ENCODE measurements at regions not wholly inside any gene's neighbourhood (a gene's known extent, or its start where the extent isn't known, plus 50 kb on each side); places are given as distances from the start of the nearest gene placed in this dataset.
"Not testable (repeated sequence)": the region's sequence is repeated elsewhere in the genome, so short reads cannot be mapped to it uniquely, and the experiment has no call there.

DNA sequence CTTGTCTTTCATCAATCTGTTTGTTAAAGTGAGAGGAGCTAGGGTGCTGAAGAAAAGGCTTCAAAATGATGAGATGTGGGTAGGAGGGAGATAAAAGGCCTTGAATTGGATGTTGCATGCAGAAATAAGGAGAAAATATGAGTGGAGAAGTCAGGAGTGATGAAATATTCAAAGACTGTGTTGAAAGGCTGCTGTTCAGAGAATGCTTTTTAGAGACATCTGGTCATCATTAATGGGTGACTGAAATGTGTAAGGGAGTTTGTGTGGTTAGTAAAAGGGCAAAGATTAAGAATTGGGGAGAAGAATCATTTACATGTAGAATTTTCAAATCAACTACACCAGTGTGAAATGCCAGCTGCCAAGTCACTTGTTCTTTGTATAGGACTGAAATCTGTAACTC is 383.9 kb downstream of the MAT2B start:
- Histone ChIP-seq H3K27me3 (ENCODE audit: control insufficient read depth, insufficient read depth, low read length) (no peaks in the 10 kb centered on the region), H3K9me3 (ENCODE audit: control insufficient read depth, low read depth, low read length) (no peaks in the 10 kb centered on the region)

DNA sequence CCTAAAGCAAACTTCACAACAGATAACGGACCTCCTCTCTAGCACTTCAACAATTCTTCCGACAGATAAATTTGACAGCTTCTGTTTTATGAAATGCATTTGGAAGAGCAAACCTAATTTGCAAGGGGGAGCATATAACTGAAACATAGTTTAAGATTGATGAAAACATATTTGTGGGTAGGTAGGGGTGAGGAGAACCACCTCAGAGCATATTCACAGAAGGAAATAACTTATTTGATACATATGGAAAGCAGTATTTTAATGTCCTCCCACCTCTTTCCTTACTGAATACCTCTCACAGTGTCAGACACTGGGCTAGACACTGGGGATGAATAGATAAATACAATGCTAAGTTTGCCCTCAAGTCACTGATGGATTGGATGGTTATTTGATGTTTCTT is 384.8 kb downstream of the MAT2B start:
- H3K4me1 ChIP-seq (ENCODE audit: control insufficient read depth, low read depth, low read length), result peaks cover 23% of the 10 kb centered on the region
- no peaks in the 10 kb centered on the region for H3K36me3 ChIP-seq (ENCODE audit: control insufficient read depth, low read depth, low read length)
- H3K27me3 ChIP-seq (ENCODE audit: control insufficient read depth, insufficient read depth, low read length), result no peaks in the 10 kb centered on the region
- H3K27ac ChIP-seq (ENCODE audit: low read length), result no peak overlapping the region
- no peaks in the 10 kb centered on the region for H3K9me3 ChIP-seq (ENCODE audit: control insufficient read depth, low read depth, low read length)
- H3K9ac ChIP-seq (ENCODE audit: low read length), result no peak overlapping the region
- H3K4me3 ChIP-seq (ENCODE audit: low read length), result no peak overlapping the region

More for the DNA sequence above, 383.9 kb downstream of the MAT2B start:
- peaks cover 28% of the 10 kb centered on the region for H3K4me1 ChIP-seq (ENCODE audit: control insufficient read depth, low read depth, low read length)
- no peak overlapping the region for H3K9ac ChIP-seq (ENCODE audit: low read length)
- H3K27ac ChIP-seq (ENCODE audit: low read length), result no peak overlapping the region
- H3K36me3 ChIP-seq (ENCODE audit: control insufficient read depth, low read depth, low read length), result no peaks in the 10 kb centered on the region
- no peak overlapping the region for H3K4me3 ChIP-seq (ENCODE audit: low read length)

DNA sequence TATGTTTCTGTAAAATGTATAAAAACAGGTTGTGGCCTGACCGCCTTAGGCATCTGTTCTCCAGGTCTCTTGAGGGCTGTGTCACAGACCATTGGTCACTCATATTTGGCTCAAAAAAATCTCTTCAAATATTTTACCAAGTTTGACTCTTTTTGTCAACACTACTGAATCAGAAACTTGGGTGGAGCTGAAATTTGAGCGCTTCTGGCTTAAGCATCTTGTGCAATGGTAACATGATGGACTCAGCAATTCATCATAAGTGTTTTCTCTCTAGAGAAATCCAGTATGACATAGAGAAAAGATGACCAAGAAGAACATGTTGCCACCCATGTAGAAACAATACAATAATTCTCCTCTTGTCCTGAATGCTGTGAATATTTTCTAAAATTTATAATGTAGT is 387.9 kb downstream of the MAT2B start:
- no peaks in the 10 kb centered on the region for H3K27me3 ChIP-seq (ENCODE audit: control insufficient read depth, insufficient read depth, low read length)
- no peaks in the 10 kb centered on the region for H3K9me3 ChIP-seq (ENCODE audit: control insufficient read depth, low read depth, low read length)
- H3K4me3 ChIP-seq (ENCODE audit: low read length), result no peak overlapping the region
- H3K9ac ChIP-seq (ENCODE audit: low read length), result no peak overlapping the region
- H3K27ac ChIP-seq (ENCODE audit: low read length), result no peak overlapping the region
- peaks cover 21% of the 10 kb centered on the region for H3K4me1 ChIP-seq (ENCODE audit: control insufficient read depth, low read depth, low read length)
- H3K36me3 ChIP-seq (ENCODE audit: control insufficient read depth, low read depth, low read length), result no peaks in the 10 kb centered on the region

DNA sequence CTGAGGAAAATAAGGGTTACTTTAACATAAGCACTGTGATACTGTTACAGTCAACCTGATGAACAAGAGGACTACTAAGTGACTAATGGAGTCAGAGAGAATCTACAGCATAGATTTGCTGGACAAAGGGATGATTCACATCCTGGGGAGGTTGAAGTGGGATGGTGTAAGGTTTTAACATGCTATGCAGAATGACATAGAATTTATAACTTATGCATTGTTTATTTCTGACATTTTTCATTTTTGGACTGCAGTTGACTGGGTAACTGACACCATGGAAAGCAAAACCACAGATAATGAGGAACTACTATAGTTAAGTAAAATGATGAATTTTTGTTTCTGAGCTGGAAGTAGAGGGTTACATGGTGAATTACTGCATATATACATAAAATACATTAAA is 389.2 kb downstream of the MAT2B start:
- no peak overlapping the region for H3K9ac ChIP-seq (ENCODE audit: low read length)
- H3K4me3 ChIP-seq (ENCODE audit: low read length), result no peak overlapping the region
- H3K36me3 ChIP-seq (ENCODE audit: control insufficient read depth, low read depth, low read length), result no peaks in the 10 kb centered on the region
- H3K4me1 ChIP-seq (ENCODE audit: control insufficient read depth, low read depth, low read length), result peaks cover 21% of the 10 kb centered on the region
- H3K27me3 ChIP-seq (ENCODE audit: control insufficient read depth, insufficient read depth, low read length), result no peaks in the 10 kb centered on the region
- no peak overlapping the region for H3K27ac ChIP-seq (ENCODE audit: low read length)
- H3K9me3 ChIP-seq (ENCODE audit: control insufficient read depth, low read depth, low read length), result no peaks in the 10 kb centered on the region

DNA sequence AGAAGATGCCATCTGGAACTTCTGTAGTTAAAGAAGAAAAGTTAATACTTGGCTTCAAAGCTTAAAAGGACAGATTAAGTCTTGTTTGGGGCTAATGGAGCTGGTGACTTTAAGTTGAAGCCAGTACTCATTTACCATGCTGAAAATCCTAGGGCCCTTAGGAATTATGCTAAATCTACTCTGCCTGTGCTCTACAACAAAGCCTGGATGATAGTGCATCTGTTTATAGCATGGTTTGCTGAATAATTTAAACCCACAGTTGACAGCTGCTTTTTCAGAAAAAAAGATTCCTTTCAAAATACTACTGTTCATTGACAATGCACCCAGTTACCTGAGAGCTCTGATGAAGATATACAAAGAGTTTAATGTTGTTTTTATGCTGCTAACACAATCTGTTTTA is 393.5 kb downstream of the MAT2B start:
- no peak overlapping the region for H3K27ac ChIP-seq (ENCODE audit: low read length)
- H3K4me3 ChIP-seq (ENCODE audit: low read length), result no peak overlapping the region
- no peaks in the 10 kb centered on the region for H3K27me3 ChIP-seq (ENCODE audit: control insufficient read depth, insufficient read depth, low read length)
- no peak overlapping the region for H3K9ac ChIP-seq (ENCODE audit: low read length)
- H3K4me1 ChIP-seq (ENCODE audit: control insufficient read depth, low read depth, low read length), result no peaks in the 10 kb centered on the region
- no peaks in the 10 kb centered on the region for H3K36me3 ChIP-seq (ENCODE audit: control insufficient read depth, low read depth, low read length)
- no peaks in the 10 kb centered on the region for H3K9me3 ChIP-seq (ENCODE audit: control insufficient read depth, low read depth, low read length)

DNA sequence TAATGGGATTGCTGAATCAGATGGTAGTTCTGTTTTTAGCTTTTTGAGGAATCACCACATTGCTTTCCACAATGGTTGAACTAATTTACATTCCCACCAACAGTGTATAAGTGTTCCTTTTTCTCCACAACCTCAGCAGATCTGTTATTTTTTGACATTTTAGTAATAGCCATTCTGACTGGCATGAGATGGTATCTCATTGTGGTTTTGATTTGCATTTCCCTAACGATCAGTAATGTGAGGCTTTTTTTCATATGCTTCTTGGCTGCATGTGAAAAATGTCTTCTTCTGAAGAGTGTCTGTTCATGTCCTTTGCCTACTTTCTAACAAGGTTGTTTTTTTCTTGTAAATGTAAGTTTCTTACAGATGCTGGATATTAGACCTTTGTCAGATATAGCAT is 402.4 kb downstream of the MAT2B start:
- not testable (repeated sequence) for H3K4me3 ChIP-seq (ENCODE audit: low read length); H3K27me3 ChIP-seq (ENCODE audit: control insufficient read depth, insufficient read depth, low read length); H3K36me3 ChIP-seq (ENCODE audit: control insufficient read depth, low read depth, low read length); H3K9ac ChIP-seq (ENCODE audit: low read length); H3K9me3 ChIP-seq (ENCODE audit: control insufficient read depth, low read depth, low read length); H3K27ac ChIP-seq (ENCODE audit: low read length); H3K4me1 ChIP-seq (ENCODE audit: control insufficient read depth, low read depth, low read length)

DNA sequence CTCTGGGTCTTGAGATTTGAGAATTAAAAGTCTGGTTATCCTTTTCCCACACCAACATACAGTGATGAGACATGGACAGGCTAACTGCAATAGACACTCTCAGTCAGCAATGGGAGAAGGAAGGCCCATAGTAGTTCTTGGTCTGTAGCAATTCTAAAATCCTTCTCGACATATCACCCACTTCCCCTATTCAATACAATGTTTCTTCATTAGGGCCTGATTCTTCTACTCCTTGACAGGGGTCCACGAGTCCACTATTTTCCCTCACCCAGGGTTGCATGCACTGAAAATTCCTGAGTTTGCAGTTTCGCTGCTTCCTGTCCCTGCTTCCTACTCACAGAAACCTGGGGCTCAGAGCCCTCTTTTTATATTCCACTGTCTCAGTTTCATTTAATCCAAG is 402.8 kb downstream of the MAT2B start:
- Histone ChIP-seq H3K27me3 (ENCODE audit: control insufficient read depth, insufficient read depth, low read length) (no peaks in the 10 kb centered on the region), H3K9me3 (ENCODE audit: control insufficient read depth, low read depth, low read length) (no peaks in the 10 kb centered on the region), H3K36me3 (ENCODE audit: control insufficient read depth, low read depth, low read length) (no peaks in the 10 kb centered on the region), H3K4me1 (ENCODE audit: control insufficient read depth, low read depth, low read length) (no peaks in the 10 kb centered on the region), H3K27ac (ENCODE audit: low read length) (no peak overlapping the region), H3K4me3 (ENCODE audit: low read length) (no peak overlapping the region), H3K9ac (ENCODE audit: low read length) (no peak overlapping the region)

- Histone ChIP-seq H3K9ac (ENCODE audit: low read length) (no peak overlapping the region), H3K27me3 (ENCODE audit: control insufficient read depth, insufficient read depth, low read length) (no peaks in the 10 kb centered on the region), H3K9me3 (ENCODE audit: control insufficient read depth, low read depth, low read length) (no peaks in the 10 kb centered on the region), H3K36me3 (ENCODE audit: control insufficient read depth, low read depth, low read length) (no peaks in the 10 kb centered on the region), H3K27ac (ENCODE audit: low read length) (no peak overlapping the region), H3K4me1 (ENCODE audit: control insufficient read depth, low read depth, low read length) (no peaks in the 10 kb centered on the region), H3K4me3 (ENCODE audit: low read length) (no peak overlapping the region)
Observed at GRCh38 chr5:163910226-163910625, 404.8 kb downstream of the MAT2B start.

DNA sequence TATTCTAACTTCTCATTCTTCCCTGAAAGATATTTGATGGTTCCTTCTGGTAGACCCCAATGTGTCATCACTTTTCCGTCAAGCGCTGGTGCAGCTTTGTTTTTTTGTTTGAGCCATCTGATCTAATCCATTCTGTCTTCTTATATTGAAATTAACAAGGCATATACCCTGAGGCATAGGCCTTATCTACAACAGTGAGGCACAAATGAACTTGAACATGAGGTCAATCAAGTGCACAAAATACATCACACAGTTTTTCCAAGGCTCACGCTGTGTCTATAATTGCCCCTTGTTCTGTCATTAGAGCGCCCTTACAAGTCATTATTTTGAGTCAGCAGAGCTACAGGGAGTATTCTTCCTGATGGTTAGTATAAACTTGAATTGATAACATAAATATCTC is 406.6 kb downstream of the MAT2B start:
- Histone ChIP-seq H3K4me3 (ENCODE audit: low read length) (no peak overlapping the region), H3K27me3 (ENCODE audit: control insufficient read depth, insufficient read depth, low read length) (no peaks in the 10 kb centered on the region), H3K9me3 (ENCODE audit: control insufficient read depth, low read depth, low read length) (no peaks in the 10 kb centered on the region), H3K36me3 (ENCODE audit: control insufficient read depth, low read depth, low read length) (no peaks in the 10 kb centered on the region), H3K27ac (ENCODE audit: low read length) (no peak overlapping the region), H3K9ac (ENCODE audit: low read length) (no peak overlapping the region), H3K4me1 (ENCODE audit: control insufficient read depth, low read depth, low read length) (peaks cover 6% of the 10 kb centered on the region)

GRCh38 chr5:163913548-163913947 is 408.1 kb downstream of the MAT2B start:
- Histone ChIP-seq H3K9ac (ENCODE audit: low read length) (no peak overlapping the region), H3K27me3 (ENCODE audit: control insufficient read depth, insufficient read depth, low read length) (no peaks in the 10 kb centered on the region), H3K27ac (ENCODE audit: low read length) (no peak overlapping the region), H3K4me1 (ENCODE audit: control insufficient read depth, low read depth, low read length) (peaks cover 6% of the 10 kb centered on the region), H3K9me3 (ENCODE audit: control insufficient read depth, low read depth, low read length) (no peaks in the 10 kb centered on the region), H3K4me3 (ENCODE audit: low read length) (no peak overlapping the region), H3K36me3 (ENCODE audit: control insufficient read depth, low read depth, low read length) (no peaks in the 10 kb centered on the region)

- Histone ChIP-seq H3K36me3 (ENCODE audit: control insufficient read depth, low read depth, low read length) (no peaks in the 10 kb centered on the region), H3K4me1 (ENCODE audit: control insufficient read depth, low read depth, low read length) (peaks cover 6% of the 10 kb centered on the region), H3K27ac (ENCODE audit: low read length) (no peak overlapping the region), H3K4me3 (ENCODE audit: low read length) (no peak overlapping the region), H3K27me3 (ENCODE audit: control insufficient read depth, insufficient read depth, low read length) (no peaks in the 10 kb centered on the region), H3K9ac (ENCODE audit: low read length) (no peak overlapping the region), H3K9me3 (ENCODE audit: control insufficient read depth, low read depth, low read length) (no peaks in the 10 kb centered on the region)
Observed at GRCh38 chr5:163914910-163915309, 409.5 kb downstream of the MAT2B start.

GRCh38 chr5:163915481-163915961 is 410.1 kb downstream of the MAT2B start:
- Histone ChIP-seq H3K27ac (ENCODE audit: low read length) (no peak overlapping the region), H3K36me3 (ENCODE audit: control insufficient read depth, low read depth, low read length) (no peaks in the 10 kb centered on the region), H3K9me3 (ENCODE audit: control insufficient read depth, low read depth, low read length) (no peaks in the 10 kb centered on the region), H3K27me3 (ENCODE audit: control insufficient read depth, insufficient read depth, low read length) (no peaks in the 10 kb centered on the region), H3K4me3 (ENCODE audit: low read length) (no peak overlapping the region), H3K4me1 (ENCODE audit: control insufficient read depth, low read depth, low read length) (peaks cover 6% of the 10 kb centered on the region), H3K9ac (ENCODE audit: low read length) (no peak overlapping the region)
